ENCODE measurements at regions not wholly inside any gene's neighbourhood (a gene's known extent, or its start where the extent isn't known, plus 50 kb on each side); places are given as distances from the start of the nearest gene placed in this dataset.

- DNase-seq, result no peak
Observed at GRCh38 chr15:31557899-31558298, 231.3 kb downstream of the KLF13 start.

GRCh38 chr15:31558840-31559239 lies 232.2 kb downstream of the KLF13 start:
- no peak for DNase-seq

GRCh38 chr15:31559786-31560185 lies 233.2 kb downstream of the KLF13 start:
- DNase-seq, result no peak

- no peak for DNase-seq
Observed at GRCh38 chr15:31560643-31561042, 234.0 kb downstream of the KLF13 start.

- no peak for DNase-seq
Observed at GRCh38 chr15:31561156-31561555, 234.5 kb downstream of the KLF13 start.

GRCh38 chr15:31563001-31563400 lies 236.4 kb downstream of the KLF13 start:
- DNase-seq, result no peak

- no peak for DNase-seq
Observed at GRCh38 chr15:31563421-31563820, 236.8 kb downstream of the KLF13 start.

GRCh38 chr15:31567861-31568260 lies 241.2 kb downstream of the KLF13 start:
- DNase-seq, result no peak

- no peak for DNase-seq
Observed at GRCh38 chr15:31569836-31570235, 243.2 kb downstream of the KLF13 start.

- DNase-seq, result no peak
Observed at GRCh38 chr15:31570591-31570990, 244.0 kb downstream of the KLF13 start.

- DNase-seq, result no peak
Observed at GRCh38 chr15:31571676-31572075, 245.0 kb downstream of the KLF13 start.

GRCh38 chr15:31573759-31574158 lies 247.1 kb downstream of the KLF13 start:
- no peak for DNase-seq

GRCh38 chr15:31574766-31575165 lies 248.1 kb downstream of the KLF13 start:
- no peak for DNase-seq

GRCh38 chr15:31577108-31577507 lies 250.5 kb downstream of the KLF13 start:
- DNase-seq, result no peak

- no peak for DNase-seq
Observed at GRCh38 chr15:31579282-31579681, 252.6 kb downstream of the KLF13 start.

GRCh38 chr15:31579976-31580375 lies 253.3 kb downstream of the KLF13 start:
- no peak for DNase-seq

GRCh38 chr15:31584195-31584594 lies 257.6 kb downstream of the KLF13 start:
- no peak for DNase-seq

- no peak for DNase-seq
Observed at GRCh38 chr15:31585240-31585639, 258.6 kb downstream of the KLF13 start.

- DNase-seq, result no peak
Observed at GRCh38 chr15:31586841-31587240, 260.2 kb downstream of the KLF13 start.

- DNase-seq, result no peak
Observed at GRCh38 chr15:31587583-31587982, 260.9 kb downstream of the KLF13 start.

GRCh38 chr15:31590609-31591008 lies 264.0 kb downstream of the KLF13 start:
- no peak for DNase-seq

GRCh38 chr15:31591908-31592307 lies 265.3 kb downstream of the KLF13 start:
- no peak for DNase-seq

- DNase-seq, result no peak
Observed at GRCh38 chr15:31597466-31597865, 270.8 kb downstream of the KLF13 start.

GRCh38 chr15:31598620-31599019 lies 272.0 kb downstream of the KLF13 start:
- DNase-seq, result no peak

- no peak for DNase-seq
Observed at GRCh38 chr15:31605467-31605931, 278.9 kb downstream of the KLF13 start.

GRCh38 chr15:31606194-31606669 lies 279.6 kb downstream of the KLF13 start:
- DNase-seq, result no peak

Measured in NCI-H226 (cell line).